ACHN (cell line): ENCODE measurements at regions not wholly inside any gene's neighbourhood (a gene's known extent, or its start where the extent isn't known, plus 50 kb on each side); places are given as distances from the start of the nearest gene placed in this dataset.

Experiments
- DNase-seq: peaks from one replicate; pipeline ENCODE4 v3.0.0-alpha.2; 2015
- in situ Hi-C: cut with HindIII; loops from 2 replicates; pipeline ENCODE4 v1.10.0; 2017; ENCODE audit warnings: low sequenced_read_pairs, low pct_ligation_motif_present, low pct_unique_long_range_greater_than_20kb

GRCh38 chr3:152047465-152047864 lies 174.0 kb downstream of the SUCNR1 start:
- no peak for DNase-seq
- in situ Hi-C loops = no loop called here

GRCh38 chr3:152048831-152049230 lies 175.4 kb downstream of the SUCNR1 start:
- in situ Hi-C loops = no loop called here

GRCh38 chr3:152050903-152051302 lies 177.5 kb downstream of the SUCNR1 start:
- in situ Hi-C loops = no loop called here
- DNase-seq = no peak

More at GRCh38 chr3:152048831-152049230, 175.4 kb downstream of the SUCNR1 start:
- DNase-seq = no peak

GRCh38 chr3:152051501-152052404 lies 178.3 kb downstream of the SUCNR1 start:
- in situ Hi-C loops = no loop called here

GRCh38 chr3:152053866-152054265 lies 180.4 kb downstream of the SUCNR1 start:
- in situ Hi-C loops = no loop called here
- DNase-seq = no peak

More at GRCh38 chr3:152051501-152052404, 178.3 kb downstream of the SUCNR1 start:
- no peak for DNase-seq

- DNase-seq = no peak
- in situ Hi-C loops = no loop called here
Measured at GRCh38 chr3:152054315-152054714, 180.9 kb downstream of the SUCNR1 start.

- DNase-seq = no peak
Measured at GRCh38 chr3:152056073-152056472, 182.6 kb downstream of the SUCNR1 start.

GRCh38 chr3:152056481-152056880 lies 183.0 kb downstream of the SUCNR1 start:
- DNase-seq = no peak
- in situ Hi-C loops = no loop called here

More at GRCh38 chr3:152056073-152056472, 182.6 kb downstream of the SUCNR1 start:
- in situ Hi-C loops = no loop called here

GRCh38 chr3:152056987-152057386 lies 183.5 kb downstream of the SUCNR1 start:
- no peak for DNase-seq
- in situ Hi-C loops = no loop called here

GRCh38 chr3:152058856-152059255 lies 185.4 kb downstream of the SUCNR1 start:
- no peak for DNase-seq
- in situ Hi-C loops = no loop called here

- no peak for DNase-seq
- in situ Hi-C loops = no loop called here
Measured at GRCh38 chr3:152060701-152061100, 187.3 kb downstream of the SUCNR1 start.

GRCh38 chr3:152061296-152061695 lies 187.9 kb downstream of the SUCNR1 start:
- in situ Hi-C loops = no loop called here
- no peak for DNase-seq

GRCh38 chr3:152069871-152070270 lies 196.4 kb downstream of the SUCNR1 start:
- no peak for DNase-seq
- in situ Hi-C loops = no loop called here

GRCh38 chr3:152071315-152071714 lies 197.4 kb upstream of the MBNL1 start:
- no peak for DNase-seq
- in situ Hi-C loops = no loop called here

GRCh38 chr3:152071924-152072323 lies 196.8 kb upstream of the MBNL1 start:
- in situ Hi-C loops = no loop called here
- peak; percentile 11 for DNase-seq

- no peak for DNase-seq
- in situ Hi-C loops = no loop called here
Measured at GRCh38 chr3:152073267-152073666, 195.5 kb upstream of the MBNL1 start.

- DNase-seq = no peak
- in situ Hi-C loops = no loop called here
Measured at GRCh38 chr3:152076148-152076547, 192.6 kb upstream of the MBNL1 start.

- in situ Hi-C loops = no loop called here
- no peak for DNase-seq
Measured at GRCh38 chr3:152079980-152080379, 188.7 kb upstream of the MBNL1 start.

GRCh38 chr3:152083135-152083534 lies 185.6 kb upstream of the MBNL1 start:
- in situ Hi-C loops = no loop called here
- no peak for DNase-seq
